H1 (cell line): ENCODE measurements at regions not wholly inside any gene's neighbourhood (a gene's known extent, or its start where the extent isn't known, plus 50 kb on each side); places are given as distances from the start of the nearest gene placed in this dataset.

ENCODE experiments used
- CEBPB ChIP-seq: IDR thresholded peaks from 2 replicates; pipeline ENCODE4 v1.6.1; 2012; ENCODE audit warnings: low read depth, low read length
- CREB1 ChIP-seq: IDR thresholded peaks from 2 replicates; pipeline ENCODE4 v1.6.1; 2012; ENCODE audit warnings: inconsistent platforms
- POLR2AphosphoS5 ChIP-seq: IDR thresholded peaks from 2 replicates; pipeline ENCODE4 v1.6.1; 2011; ENCODE audit warnings: low read depth, low read length
- POU5F1 ChIP-seq: IDR thresholded peaks from 2 replicates; pipeline ENCODE4 v1.6.1; 2011; ENCODE audit warnings: low read depth, mild to moderate bottlenecking, low read length, moderate library complexity
- TF ChIP-seq, protein P1 (sequence below): IDR thresholded peaks from 2 replicates; pipeline ENCODE4 v1.6.1; 2011; ENCODE audit warnings: low read depth, mild to moderate bottlenecking, low read length; ENCODE audit not compliant: insufficient read depth

GRCh38 chr17:63362115-63362514 lies 84.0 kb downstream of the CYB561 start:
- TF ChIP-seq POU5F1 (no peak), CREB1 (no peak), POLR2AphosphoS5 (no peak), CEBPB (no peak)
- TF ChIP-seq, protein P1, sequence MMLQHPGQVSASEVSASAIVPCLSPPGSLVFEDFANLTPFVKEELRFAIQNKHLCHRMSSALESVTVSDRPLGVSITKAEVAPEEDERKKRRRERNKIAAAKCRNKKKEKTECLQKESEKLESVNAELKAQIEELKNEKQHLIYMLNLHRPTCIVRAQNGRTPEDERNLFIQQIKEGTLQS, result no peak
